C4-2B (cell line): ENCODE measurements at regions not wholly inside any gene's neighbourhood (a gene's known extent, or its start where the extent isn't known, plus 50 kb on each side); places are given as distances from the start of the nearest gene placed in this dataset.
A peak's percentile ranks its signal among the peaks of the same experiment; 100 is the strongest.

Source experiments
- H3K27ac ChIP-seq: fragments of 450-650 bp; 2 replicates; pipeline ENCODE4 v1.5.1; 2017
- ZFX ChIP-seq: fragments of 450-650 bp; IDR thresholded peaks from 2 replicates; pipeline ENCODE4 v1.6.1; 2017
- TF ChIP-seq, protein P1 (sequence below): fragments of 450-650 bp; conservative IDR thresholded peaks from 2 replicates; pipeline ENCODE4 v1.5.1; 2017; ENCODE audit warnings: mild to moderate bottlenecking

DNA sequence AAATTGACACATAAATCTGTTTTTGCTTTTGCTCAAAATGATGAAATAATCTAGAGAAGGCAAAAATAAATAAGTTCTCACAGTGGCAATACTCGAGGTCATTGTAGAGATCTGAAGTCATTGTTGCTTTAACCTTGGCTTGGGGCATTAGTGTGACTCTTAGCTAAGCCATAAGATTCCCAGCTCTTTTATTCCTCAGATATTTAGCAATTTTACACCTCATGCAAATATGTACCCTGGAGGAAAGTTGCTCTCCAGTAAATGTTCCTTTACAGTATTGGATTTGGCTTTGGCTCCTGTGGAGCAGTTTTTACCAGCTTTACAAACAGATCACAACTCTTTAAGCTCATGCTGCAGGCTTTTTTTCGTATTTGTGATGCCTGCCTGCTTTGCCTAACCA lies 134.2 kb upstream of the NABP1 start:
- TF ChIP-seq ZFX, result no peak
- TF ChIP-seq, protein P1, sequence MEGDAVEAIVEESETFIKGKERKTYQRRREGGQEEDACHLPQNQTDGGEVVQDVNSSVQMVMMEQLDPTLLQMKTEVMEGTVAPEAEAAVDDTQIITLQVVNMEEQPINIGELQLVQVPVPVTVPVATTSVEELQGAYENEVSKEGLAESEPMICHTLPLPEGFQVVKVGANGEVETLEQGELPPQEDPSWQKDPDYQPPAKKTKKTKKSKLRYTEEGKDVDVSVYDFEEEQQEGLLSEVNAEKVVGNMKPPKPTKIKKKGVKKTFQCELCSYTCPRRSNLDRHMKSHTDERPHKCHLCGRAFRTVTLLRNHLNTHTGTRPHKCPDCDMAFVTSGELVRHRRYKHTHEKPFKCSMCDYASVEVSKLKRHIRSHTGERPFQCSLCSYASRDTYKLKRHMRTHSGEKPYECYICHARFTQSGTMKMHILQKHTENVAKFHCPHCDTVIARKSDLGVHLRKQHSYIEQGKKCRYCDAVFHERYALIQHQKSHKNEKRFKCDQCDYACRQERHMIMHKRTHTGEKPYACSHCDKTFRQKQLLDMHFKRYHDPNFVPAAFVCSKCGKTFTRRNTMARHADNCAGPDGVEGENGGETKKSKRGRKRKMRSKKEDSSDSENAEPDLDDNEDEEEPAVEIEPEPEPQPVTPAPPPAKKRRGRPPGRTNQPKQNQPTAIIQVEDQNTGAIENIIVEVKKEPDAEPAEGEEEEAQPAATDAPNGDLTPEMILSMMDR, result no peak
- H3K27ac ChIP-seq, result peak overlapping the region; percentile 66

DNA sequence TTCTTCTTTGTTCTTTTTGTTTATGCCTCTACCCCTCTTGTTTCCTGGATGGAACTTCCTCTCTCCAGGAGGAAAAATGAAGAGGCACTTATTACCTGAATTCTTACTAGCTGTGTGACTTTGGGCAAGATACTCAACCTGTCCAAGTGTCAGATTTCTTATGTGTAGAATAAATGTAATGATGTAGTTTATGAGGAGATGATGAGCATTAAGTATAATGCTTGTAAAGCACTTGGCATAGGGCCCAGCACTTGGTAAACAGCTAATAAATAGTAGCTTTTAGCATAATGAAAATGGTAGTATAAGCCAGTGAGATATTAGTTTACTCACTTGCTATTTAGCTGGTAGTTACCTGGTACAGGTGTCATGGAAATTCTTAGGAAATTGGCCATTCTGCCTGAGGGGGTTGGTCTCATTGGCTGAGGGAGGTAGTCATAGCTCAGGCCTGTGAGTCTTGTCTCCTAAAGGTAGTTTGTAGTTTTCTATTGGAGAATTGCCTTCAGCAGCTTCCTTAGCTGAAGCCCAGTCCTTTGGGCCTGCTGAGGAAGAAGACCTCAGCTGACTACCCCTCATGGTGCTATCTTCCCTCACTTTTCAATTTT lies 133.4 kb upstream of the NABP1 start:
- no peak overlapping the region; the same call in none of the 2 replicates for H3K27ac ChIP-seq
- TF ChIP-seq, protein P1, result no peak
- no peak for TF ChIP-seq ZFX

DNA sequence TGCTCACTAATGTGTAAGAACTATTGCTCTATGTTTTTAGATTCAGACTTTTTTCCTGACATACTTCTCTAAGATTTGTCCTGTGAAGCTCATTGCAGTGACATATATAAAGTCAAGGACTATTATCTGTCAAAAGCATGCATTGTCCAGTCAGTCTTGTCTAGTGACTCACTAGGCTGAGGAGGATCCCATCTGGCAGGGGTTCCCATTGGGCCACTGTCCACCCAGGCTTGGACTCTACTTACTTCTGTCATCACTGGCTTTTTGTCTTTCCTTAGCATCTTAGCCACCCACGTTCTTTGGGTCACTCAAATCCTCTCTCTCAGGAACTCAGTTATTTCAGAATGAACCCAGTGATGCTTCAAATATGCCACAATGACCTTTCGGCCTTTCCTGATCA lies 132.6 kb upstream of the NABP1 start:
- H3K27ac ChIP-seq, result no peak overlapping the region
- TF ChIP-seq, protein P1, result no peak
- TF ChIP-seq ZFX, result no peak

DNA sequence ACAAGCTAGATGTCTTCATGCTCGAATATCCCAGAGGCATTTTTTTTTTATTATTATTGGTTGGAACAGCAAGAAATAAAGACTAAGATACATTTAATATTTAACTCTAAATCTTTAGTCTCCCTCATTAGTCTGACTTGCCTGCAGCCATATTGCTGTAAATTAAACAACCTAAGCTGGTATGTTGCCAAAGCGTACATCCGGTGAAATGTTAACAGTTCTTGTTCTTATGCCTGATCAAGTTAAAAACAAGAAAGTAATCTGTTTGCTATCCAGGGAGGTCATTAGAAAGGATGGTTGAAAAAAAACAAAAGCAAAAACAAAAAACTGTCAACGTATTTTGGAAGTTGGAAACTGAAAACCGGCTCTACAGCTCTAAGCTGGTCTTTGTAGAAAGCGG lies 125.9 kb upstream of the NABP1 start:
- TF ChIP-seq ZFX, result no peak
- TF ChIP-seq, protein P1, result no peak
- H3K27ac ChIP-seq, result no peak overlapping the region

DNA sequence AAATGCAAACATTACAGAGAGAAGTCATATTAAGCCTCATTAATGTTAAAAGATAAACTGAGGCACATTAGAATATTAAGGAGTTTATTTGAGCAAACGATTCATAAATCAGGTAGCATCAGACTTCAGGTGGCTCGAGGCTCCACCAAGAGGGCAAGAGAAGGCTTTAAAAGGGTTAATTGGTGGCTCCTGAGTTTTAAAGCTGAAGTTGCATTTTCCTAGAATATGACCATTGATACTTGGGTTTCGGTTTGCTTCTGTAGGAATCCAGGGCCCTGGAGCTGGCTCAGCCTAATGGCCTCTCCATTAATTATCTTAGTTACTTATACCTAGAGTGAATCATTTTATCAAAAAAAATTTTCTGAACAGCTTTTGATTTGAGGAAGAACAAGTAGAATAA lies 123.7 kb upstream of the NABP1 start:
- no peak for TF ChIP-seq ZFX
- TF ChIP-seq, protein P1, result no peak

DNA sequence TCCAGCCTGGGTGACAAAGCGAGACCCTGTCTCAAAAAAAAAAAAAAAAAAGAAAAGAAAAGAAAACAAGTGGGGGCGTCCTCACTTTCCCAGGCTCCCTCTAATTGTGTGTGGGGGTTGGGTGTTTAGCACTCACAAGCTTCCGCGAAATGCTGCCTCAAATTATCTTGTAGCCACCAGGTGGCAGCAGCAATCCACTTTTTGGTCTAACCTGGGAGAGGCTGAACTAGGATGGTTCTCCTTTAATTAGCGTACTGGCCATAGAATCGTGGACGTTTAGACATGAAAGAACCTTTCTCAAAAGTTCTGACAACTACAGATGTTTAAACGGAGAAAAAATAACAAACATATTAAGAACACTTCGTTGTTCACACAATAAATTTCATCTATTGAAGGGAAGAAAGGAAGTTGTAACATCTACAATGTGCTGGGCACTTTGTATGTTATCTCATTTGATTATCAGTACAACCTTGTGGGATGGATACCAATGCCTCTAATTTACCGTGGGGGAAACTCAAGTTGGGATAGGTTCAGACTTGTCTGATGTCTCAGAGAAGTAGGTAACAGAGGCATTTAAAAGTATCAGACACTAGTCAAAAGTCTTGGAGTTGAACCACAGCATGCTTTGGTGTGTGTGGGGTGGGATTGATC lies 122.7 kb upstream of the NABP1 start:
- TF ChIP-seq ZFX, result no peak
- TF ChIP-seq, protein P1, result peak; percentile 80
- no peak overlapping the region for H3K27ac ChIP-seq

More for the DNA sequence above, 123.7 kb upstream of the NABP1 start:
- no peak overlapping the region for H3K27ac ChIP-seq

DNA sequence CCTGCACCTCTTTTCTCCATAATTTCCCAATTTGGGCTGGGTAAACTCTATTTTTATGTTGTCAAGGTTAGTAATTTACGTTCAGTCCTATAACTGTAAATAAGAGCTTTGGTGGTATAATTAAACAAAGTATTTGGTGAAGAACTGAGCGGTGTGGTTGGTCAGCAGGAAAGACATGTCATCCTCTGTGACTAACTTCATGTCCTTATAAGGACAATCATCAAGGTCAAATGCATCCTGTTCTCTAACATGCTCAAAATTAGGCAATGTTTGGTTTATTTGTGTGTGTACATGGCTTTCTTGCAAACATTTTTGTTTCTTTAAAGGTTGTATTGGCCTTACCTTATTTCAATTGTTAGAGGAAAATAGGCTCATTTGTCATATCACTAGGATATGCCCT lies 121.5 kb upstream of the NABP1 start:
- TF ChIP-seq, protein P1, result no peak
- TF ChIP-seq ZFX, result no peak
- H3K27ac ChIP-seq, result no peak overlapping the region
